Stimulated activated CD4-positive, alpha-beta T cell treated with anti-CD3 and anti-CD28 coated beads, Interleukin-2, amount 100 ng/mL, for 24 hours (primary cell): ENCODE measurements at regions not wholly inside any gene's neighbourhood (a gene's known extent, or its start where the extent isn't known, plus 50 kb on each side); places are given as distances from the start of the nearest gene placed in this dataset.
"Not testable (repeated sequence)": the region's sequence is repeated elsewhere in the genome, so short reads cannot be mapped to it uniquely, and the experiment has no call there.

Experiments
- DNase-seq, 2 donors: peaks; one replicate each; pipeline ENCODE4 v3.0.0-alpha.2; 2020

- no peak for DNase-seq
These were observed 55.5 kb upstream of the PIK3C3 start for GRCh38 chr18:41899535-41899934.

DNA sequence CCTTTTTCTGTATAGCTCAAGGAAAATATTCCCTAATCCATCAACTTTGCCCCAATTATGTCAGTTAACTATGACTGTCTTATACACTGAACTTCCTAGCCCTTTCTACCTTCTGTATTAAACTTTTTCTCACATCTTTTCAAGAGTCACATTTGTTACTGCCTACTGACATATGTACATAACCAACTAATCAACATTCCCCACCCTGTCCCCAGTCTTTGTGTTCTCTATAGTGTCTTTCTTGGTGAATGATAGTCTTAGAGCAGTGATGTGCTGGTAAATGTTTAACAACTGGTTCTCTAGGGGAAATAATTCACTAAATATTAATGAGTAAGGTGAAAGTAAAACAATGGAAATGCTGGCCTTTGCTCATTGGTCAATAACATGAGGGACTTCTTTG lies 61.6 kb upstream of the PIK3C3 start:
- no peak for DNase-seq

GRCh38 chr18:41887100-41887499 lies 67.9 kb upstream of the PIK3C3 start:
- no peak for DNase-seq

DNA sequence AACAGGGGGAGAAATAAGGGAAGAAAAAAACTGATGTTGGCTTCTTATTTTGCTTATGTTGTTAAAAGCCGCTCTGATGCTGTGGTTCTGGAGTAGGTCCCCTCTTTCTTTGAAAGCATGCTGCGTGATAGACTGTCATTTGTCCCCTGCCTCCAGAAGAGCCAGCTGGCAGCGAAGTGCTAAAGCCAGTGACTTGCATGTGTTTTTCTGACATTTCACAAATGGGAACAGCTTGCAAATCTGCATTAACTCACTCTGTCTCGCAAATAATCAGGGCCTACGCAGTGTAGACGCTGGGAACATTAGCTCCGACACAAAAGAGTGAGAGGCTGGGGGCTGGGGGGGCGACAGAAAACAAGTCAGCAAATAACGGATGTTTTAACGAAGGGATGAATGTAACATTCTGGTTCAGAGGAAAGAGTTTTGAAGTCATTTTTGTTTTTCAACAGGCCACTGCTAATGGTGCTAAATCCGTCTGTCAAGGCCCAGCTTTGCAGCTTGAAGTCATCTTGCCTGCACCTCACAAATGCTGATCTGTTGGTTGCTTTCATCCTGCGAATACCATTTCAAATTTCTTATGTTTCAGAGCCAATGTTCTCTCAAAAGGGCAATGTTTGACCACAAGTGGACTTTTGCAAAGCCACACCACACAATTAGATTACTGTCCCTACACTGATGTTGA lies 68.8 kb upstream of the PIK3C3 start:
- DNase-seq, result no peak

- DNase-seq, result no peak
These were observed 73.7 kb upstream of the PIK3C3 start for GRCh38 chr18:41881285-41881684.

- DNase-seq, result no peak
These were observed 75.8 kb upstream of the PIK3C3 start for GRCh38 chr18:41879256-41879655.

- no peak for DNase-seq
These were observed 79.8 kb upstream of the PIK3C3 start for GRCh38 chr18:41875094-41875780.

DNA sequence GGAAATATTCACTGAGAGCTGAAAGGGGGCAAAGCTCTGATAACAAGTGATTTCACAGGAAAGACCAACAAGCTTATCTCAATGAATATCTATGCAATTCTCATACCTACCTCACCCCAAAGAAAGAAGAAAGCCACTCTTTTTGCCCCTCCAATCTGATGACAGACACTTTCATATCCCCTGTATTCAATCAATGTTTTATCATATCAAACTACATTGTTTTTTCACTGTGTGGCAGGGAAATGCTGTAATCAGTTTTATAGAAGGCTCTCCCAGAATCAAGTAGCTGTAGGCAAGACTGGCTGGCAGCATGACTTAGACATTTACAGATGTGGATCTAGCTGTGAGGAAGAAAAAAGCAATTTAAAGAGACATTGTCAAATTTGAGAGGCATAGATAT lies 81.3 kb upstream of the PIK3C3 start:
- DNase-seq, result no peak

- DNase-seq, result no peak
These were observed 82.8 kb upstream of the PIK3C3 start for GRCh38 chr18:41872206-41872605.

DNA sequence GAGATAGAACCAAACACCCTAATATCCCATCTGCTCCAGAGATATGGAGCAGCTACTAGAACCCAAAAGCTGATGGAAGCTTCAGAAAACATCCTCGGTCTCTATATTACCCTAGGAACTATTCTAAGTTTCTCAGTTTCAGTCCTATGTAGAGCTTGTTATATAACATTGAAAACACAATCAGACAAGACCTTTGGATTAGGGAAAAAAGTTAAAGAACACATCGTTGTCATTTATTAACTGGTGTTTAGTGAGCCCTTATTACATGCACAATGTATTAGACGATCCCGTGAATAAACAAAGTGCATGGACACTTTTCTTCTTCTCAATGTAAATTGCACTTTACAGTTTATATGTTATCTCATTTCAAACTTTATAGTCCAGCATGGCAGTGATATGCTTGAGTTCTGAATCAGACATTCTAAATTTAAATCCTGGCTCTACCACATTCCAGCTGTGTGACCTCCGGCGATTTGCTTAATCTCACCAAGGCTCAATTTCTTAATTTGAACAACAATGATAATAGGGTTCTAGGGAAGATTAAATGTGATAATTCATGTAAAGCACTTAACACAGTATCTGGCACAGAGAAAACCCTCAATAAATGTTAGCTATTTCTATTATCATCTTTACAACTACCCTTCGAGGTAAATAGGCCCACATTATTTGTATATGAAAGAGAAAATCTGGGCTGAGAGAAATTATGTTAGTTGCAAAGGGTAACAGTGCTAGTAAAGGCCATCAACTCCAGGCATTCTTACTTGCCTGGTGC lies 83.6 kb upstream of the PIK3C3 start:
- no peak for DNase-seq

- DNase-seq, result no peak
These were observed 84.2 kb upstream of the PIK3C3 start for GRCh38 chr18:41870817-41871216.

GRCh38 chr18:41870191-41870590 lies 84.8 kb upstream of the PIK3C3 start:
- no peak for DNase-seq

- DNase-seq, result not testable (repeated sequence)
These were observed 89.2 kb upstream of the PIK3C3 start for GRCh38 chr18:41865796-41866195.

DNA sequence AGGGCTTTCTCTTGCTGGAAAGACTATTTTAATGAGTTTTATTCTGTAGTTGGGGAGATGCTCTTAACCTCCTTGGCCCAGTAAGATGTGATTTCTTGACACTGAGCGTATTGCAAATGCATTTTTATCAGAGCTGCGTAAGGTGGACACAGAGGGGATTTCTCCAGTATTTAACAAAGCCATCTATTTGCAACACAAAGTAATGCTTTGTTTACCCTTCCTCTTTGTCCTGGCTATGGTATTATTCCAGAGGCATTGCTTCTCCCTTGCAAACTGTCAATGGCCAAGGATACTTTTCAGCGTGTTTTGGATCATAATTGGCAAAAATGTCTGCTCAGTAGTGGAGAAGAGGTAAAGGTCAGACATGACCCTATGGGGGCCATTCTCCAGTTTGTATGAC lies 90.8 kb upstream of the PIK3C3 start:
- DNase-seq, result no peak

GRCh38 chr18:41862921-41863320 lies 92.1 kb upstream of the PIK3C3 start:
- DNase-seq, result no peak

DNA sequence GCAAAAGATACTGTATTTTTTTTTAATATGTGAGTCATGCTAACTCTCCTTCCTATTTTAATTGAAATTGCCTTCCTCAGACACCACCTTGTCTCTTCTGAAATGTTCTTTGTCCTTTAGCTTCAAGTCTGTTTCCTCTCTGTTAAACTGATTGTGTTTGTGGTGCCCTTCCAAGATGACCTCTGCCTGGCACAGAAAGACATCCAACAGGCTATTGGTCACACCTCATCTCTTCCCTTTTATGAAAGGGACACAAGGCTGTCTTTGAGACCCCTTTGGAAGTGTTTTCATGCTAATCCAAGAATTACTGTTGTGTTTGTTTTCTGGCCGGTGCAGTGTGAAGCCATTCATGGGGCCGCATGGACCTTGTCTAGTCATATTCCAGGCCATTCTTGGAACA lies 94.0 kb upstream of the PIK3C3 start:
- no peak for DNase-seq

GRCh38 chr18:41858761-41859555 lies 96.1 kb upstream of the PIK3C3 start:
- no peak for DNase-seq

GRCh38 chr18:41853280-41853679 lies 101.8 kb upstream of the PIK3C3 start:
- no peak for DNase-seq

DNA sequence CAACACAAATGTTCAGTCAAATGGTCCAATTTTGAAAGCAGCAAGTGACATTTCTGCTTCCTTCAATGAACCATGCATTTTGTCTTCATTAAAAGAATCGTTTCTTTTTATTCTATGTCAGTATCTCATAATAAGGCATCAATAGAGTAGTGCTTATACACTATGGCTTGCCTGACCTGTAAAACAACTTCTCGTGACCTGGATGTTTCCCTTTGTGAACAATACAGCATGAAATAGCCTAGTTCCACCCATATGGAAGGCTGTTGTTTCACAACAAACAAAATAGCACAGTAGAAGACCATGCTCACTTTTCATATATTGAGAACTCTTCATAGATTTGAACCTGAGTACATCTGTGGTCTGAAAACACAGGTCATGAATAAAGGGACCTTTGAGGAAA lies 104.3 kb upstream of the PIK3C3 start:
- DNase-seq, result no peak

GRCh38 chr18:41849632-41850031 lies 105.4 kb upstream of the PIK3C3 start:
- no peak for DNase-seq

- DNase-seq, result no peak
These were observed 109.5 kb upstream of the PIK3C3 start for GRCh38 chr18:41845563-41845962.

DNA sequence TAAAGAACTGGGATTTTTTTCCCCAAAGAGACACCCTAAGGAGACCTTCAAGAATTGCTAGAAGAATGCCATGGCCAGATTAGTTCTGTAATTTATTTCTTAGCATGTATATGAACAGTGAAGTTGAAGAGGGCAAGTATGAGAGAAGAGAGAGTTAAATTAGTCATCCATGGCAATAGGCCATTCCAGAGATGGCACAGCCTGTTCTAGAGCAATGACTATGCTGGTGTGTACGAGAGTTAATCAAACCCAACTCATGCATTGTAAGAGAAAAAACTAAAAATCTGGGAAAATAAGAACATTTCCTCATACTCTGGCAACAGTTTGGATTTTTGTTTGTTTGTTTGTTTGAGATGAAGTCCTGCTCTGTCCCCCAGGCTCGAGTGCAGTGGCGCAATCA lies 112.1 kb upstream of the PIK3C3 start:
- DNase-seq, result no peak
